NT2/D1 (cell line): ENCODE measurements at regions not wholly inside any gene's neighbourhood (a gene's known extent, or its start where the extent isn't known, plus 50 kb on each side); places are given as distances from the start of the nearest gene placed in this dataset.
"Not testable (repeated sequence)": the region's sequence is repeated elsewhere in the genome, so short reads cannot be mapped to it uniquely, and the experiment has no call there.

ENCODE experiments used
- DNase-seq: peaks from one replicate; pipeline ENCODE4 v3.0.0-alpha.2; 2011; ENCODE audit warnings: low read depth, low spot score
- H3K27me3 ChIP-seq: 2 replicates; pipeline ENCODE4 v1.6.0; 2011; ENCODE audit warnings: mild to moderate bottlenecking; ENCODE audit not compliant: insufficient read length, insufficient read depth
- H3K36me3 ChIP-seq: 2 replicates; pipeline ENCODE4 v1.6.1; 2011; ENCODE audit warnings: mild to moderate bottlenecking, low read length, mixed read lengths; ENCODE audit not compliant: insufficient read depth, insufficient read length
- H3K4me1 ChIP-seq: 2 replicates; pipeline ENCODE4 v1.5.1; 2011; ENCODE audit not compliant: insufficient read depth, insufficient read length
- H3K4me3 ChIP-seq: 2 replicates; pipeline ENCODE4 v1.5.1; 2011; ENCODE audit warnings: low read depth; ENCODE audit not compliant: insufficient read length
- H3K9ac ChIP-seq: 2 replicates; pipeline ENCODE4 v1.6.0; 2011; ENCODE audit warnings: low read depth; ENCODE audit not compliant: insufficient read length
- H3K9me3 ChIP-seq: 2 replicates; pipeline ENCODE4 v1.5.1; 2011; ENCODE audit warnings: mild to moderate bottlenecking, low read length; ENCODE audit not compliant: insufficient read depth
- SUZ12 ChIP-seq: IDR thresholded peaks from 2 replicates; pipeline ENCODE4 v1.6.1; 2011; ENCODE audit not compliant: insufficient read length, insufficient read depth; ENCODE audit errors: extremely low read depth
- YY1 ChIP-seq: IDR thresholded peaks from 2 replicates; pipeline ENCODE4 v1.6.1; 2011; ENCODE audit not compliant: insufficient read length, insufficient read depth
- ZNF274 ChIP-seq: IDR thresholded peaks from 2 replicates; pipeline ENCODE4 v1.6.1; 2011; ENCODE audit warnings: mild to moderate bottlenecking, low read depth, low read length

DNA sequence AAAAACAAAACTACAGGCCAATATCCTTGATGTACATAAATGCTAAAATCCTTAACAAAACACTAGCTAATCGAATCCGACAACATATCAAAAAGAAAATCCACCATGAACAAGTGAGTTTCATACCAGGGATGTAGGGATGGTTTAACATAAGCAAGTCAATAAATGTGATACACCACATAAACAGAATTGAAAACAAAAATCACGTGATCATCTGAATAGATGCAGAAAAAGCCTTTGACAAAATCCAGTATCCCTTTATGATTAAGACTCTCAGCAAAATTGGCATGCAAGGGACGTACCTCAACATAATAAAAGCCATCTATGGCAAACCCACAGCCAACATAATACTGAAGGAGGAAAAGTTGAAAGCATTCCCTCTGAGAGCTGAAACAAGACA lies 466.1 kb downstream of the BRINP3 start:
- Histone ChIP-seq H3K4me1 (no peaks in the 10 kb centered on the region), H3K9ac (no peak overlapping the region), H3K4me3 (no peak overlapping the region), H3K27me3 (no peaks in the 10 kb centered on the region), H3K36me3 (no peaks in the 10 kb centered on the region), H3K9me3 (no peaks in the 10 kb centered on the region)
- TF ChIP-seq YY1 (no peak), SUZ12 (no peak)
- no peak for DNase-seq

DNA sequence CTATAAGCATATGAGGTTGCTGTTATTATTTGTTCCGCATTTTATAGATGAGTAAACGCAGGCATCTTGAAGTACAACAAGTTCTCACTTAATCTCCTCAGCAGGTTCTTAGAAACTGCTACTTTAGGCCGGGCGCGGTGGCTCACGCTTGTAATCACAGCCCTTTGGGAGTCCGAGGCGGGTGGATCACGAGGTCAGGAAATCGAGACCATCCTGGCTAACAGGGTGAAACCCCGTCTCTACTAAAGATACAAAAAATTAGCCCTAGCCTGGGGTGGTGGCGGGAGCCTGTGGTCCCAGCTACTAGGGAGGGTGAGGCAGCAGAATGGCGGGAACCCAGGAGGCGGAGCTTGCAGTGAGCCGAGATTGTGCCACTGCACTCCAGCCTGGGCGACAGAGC lies 458.5 kb downstream of the BRINP3 start:
- not testable (repeated sequence) for H3K36me3 ChIP-seq, H3K27me3 ChIP-seq, H3K4me1 ChIP-seq, H3K9ac ChIP-seq, DNase-seq, H3K9me3 ChIP-seq, H3K4me3 ChIP-seq

DNA sequence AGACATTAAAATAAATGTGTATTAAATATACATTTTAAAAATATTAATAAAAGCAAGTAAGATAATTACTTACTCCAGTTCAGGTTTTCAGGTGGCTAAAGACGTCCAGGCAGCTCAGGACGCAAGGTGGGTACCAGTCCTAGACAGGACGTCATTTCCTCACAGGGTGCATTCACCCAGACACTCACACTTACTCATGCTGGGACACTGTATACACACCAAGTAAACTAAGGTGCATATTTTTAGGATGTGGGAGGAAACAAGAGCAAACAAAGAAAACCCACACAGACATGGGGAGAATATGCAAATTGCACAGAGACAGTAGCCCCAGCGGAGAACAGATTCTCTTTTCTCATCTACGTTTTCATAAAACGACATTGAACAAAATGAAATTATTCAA lies 457.9 kb downstream of the BRINP3 start:
- Histone ChIP-seq H3K36me3 (no peaks in the 10 kb centered on the region), H3K9ac (no peak overlapping the region), H3K9me3 (no peaks in the 10 kb centered on the region), H3K4me3 (no peak overlapping the region), H3K27me3 (no peaks in the 10 kb centered on the region), H3K4me1 (no peaks in the 10 kb centered on the region)
- DNase-seq = no peak
- TF ChIP-seq YY1 = no peak
- no peak for TF ChIP-seq ZNF274
- no peak for TF ChIP-seq SUZ12

DNA sequence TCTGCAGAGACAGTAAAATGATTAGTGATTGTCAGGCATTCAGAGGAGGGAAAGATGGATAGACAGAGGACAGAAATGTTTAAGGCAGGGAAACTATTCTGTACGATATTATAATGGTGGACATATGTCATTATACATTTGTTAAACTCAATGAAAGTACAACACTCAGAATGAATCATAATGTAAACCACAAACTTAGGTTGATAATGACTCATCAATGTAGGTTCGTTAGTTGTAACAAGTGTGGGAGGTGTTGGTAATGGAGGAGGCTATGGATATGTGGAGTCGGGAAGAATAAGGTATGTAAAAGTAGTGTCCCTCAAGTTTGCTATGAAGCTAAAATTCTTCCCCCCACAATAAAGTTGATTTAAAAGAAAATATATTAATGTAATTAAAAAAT lies 455.0 kb downstream of the BRINP3 start:
- TF ChIP-seq YY1 = no peak
- no peak for TF ChIP-seq SUZ12
- no peak for TF ChIP-seq ZNF274
- Histone ChIP-seq H3K9me3 (no peaks in the 10 kb centered on the region), H3K36me3 (no peaks in the 10 kb centered on the region), H3K27me3 (no peaks in the 10 kb centered on the region), H3K4me3 (no peak overlapping the region), H3K4me1 (no peaks in the 10 kb centered on the region), H3K9ac (no peak overlapping the region)
- no peak for DNase-seq

DNA sequence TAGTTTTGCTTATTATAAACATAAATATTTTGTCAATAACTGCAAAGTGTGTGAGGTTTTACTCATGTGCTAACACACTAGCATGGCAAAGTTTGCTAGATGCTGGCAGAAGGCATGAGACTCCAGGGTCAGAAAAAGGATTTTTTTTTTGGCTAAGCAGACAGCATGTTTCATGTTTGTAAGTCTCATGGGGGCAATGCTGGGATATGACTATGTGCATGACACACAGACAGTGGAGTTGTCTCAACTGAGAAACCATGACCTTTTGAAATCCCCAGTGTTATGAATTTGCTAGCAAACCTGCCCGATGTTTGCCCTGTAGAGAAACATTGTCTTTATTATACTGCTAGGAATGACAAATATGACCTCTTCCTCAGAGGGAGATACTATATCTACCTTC lies 448.2 kb downstream of the BRINP3 start:
- Histone ChIP-seq H3K4me3 (no peak overlapping the region), H3K9me3 (no peaks in the 10 kb centered on the region), H3K27me3 (no peaks in the 10 kb centered on the region), H3K4me1 (no peaks in the 10 kb centered on the region), H3K9ac (no peak overlapping the region), H3K36me3 (no peaks in the 10 kb centered on the region)
- TF ChIP-seq YY1 (no peak), SUZ12 (no peak), ZNF274 (no peak)
- DNase-seq = no peak

DNA sequence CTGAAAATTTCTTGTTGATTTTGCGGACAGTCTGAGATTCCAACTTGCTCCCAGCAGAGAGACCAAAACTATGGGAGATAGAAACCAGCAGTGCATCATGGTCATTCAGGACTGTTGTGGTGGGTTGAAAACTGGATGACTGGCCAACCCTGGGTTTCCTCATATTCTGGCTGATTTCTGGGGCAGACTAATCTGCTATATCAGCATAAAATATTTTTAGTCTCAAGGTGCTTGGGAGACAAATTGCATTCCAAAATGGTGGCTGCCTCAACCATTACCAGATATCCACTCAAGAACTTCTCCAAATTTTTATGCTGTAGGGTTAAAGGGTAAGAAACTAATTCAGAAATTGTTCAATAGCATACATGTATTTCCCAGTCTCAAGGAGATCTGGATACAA lies 434.0 kb downstream of the BRINP3 start:
- TF ChIP-seq YY1 (no peak), SUZ12 (no peak), ZNF274 (no peak)
- no peak for DNase-seq
- no peak overlapping the region for H3K4me3 ChIP-seq
- H3K36me3 ChIP-seq = no peaks in the 10 kb centered on the region
- no peaks in the 10 kb centered on the region for H3K27me3 ChIP-seq
- H3K9ac ChIP-seq = no peak overlapping the region
- no peaks in the 10 kb centered on the region for H3K9me3 ChIP-seq
- no peaks in the 10 kb centered on the region for H3K4me1 ChIP-seq

DNA sequence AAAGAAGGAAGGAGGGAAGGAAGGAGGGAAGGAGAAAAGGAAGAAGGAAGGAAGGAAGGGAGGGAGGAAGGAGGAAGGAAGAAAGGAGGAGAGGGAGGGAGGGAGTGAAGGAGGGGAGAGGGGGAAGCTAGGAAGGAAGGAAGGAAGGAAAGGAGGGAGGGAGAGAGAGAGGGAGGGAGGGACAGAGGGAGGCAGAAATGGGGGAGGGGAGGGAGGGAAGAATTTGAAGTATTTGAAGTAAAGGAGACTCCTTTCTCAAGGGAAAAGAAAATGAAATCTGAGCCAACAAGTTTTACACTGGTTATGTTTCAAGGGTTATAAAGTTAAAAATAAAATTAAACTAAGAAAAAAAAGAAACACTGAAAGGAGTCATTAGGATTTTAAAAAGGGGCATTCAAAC lies 431.4 kb downstream of the BRINP3 start:
- no peak overlapping the region for H3K9ac ChIP-seq
- peak; percentile 11 for DNase-seq
- H3K9me3 ChIP-seq = no peaks in the 10 kb centered on the region
- no peaks in the 10 kb centered on the region for H3K36me3 ChIP-seq
- H3K27me3 ChIP-seq = no peaks in the 10 kb centered on the region
- TF ChIP-seq YY1 (no peak), ZNF274 (no peak), SUZ12 (no peak)
- no peaks in the 10 kb centered on the region for H3K4me1 ChIP-seq
- no peak overlapping the region for H3K4me3 ChIP-seq
